AG04450 (cell line): ENCODE measurements at regions not wholly inside any gene's neighbourhood (a gene's known extent, or its start where the extent isn't known, plus 50 kb on each side); places are given as distances from the start of the nearest gene placed in this dataset.

Experiments used
- CTCF ChIA-PET: fragments of 300-600, 350-600 bp; formaldehyde crosslinking; extraction: SDS; loops from one replicate; lab custom pipeline; 2022; ENCODE audit warnings: antibody characterized with exemption, inconsistent platforms; lab: Charles Lee
- POLR2A ChIA-PET: fragments of 350-600 bp; formaldehyde crosslinking; extraction: SDS; loops from one replicate; lab custom pipeline; 2021; ENCODE audit warnings: antibody characterized with exemption, inconsistent platforms; lab: Yijun Ruan, JAX
- DNase-seq: peaks from one replicate; pipeline ENCODE4 v3.0.0-alpha.2; 2011; ENCODE audit warnings: low read depth, low spot score
- H3K27ac ChIP-seq: one replicate; pipeline ENCODE4 v1.5.1; 2012; ENCODE audit warnings: low read depth, low read length, control low read depth
- H3K27me3 ChIP-seq: one replicate; pipeline ENCODE4 v1.6.0; 2012; ENCODE audit warnings: low read length; ENCODE audit not compliant: control insufficient read depth, insufficient read depth
- H3K4me3 ChIP-seq: 2 replicates; pipeline ENCODE4 v1.5.1; 2011; ENCODE audit warnings: mild to moderate bottlenecking, low read depth, low read length, control low read depth
- H3K9me3 ChIP-seq: 2 replicates; pipeline ENCODE4 v1.5.1; 2012; ENCODE audit warnings: low read length; ENCODE audit not compliant: control insufficient read depth, insufficient read depth
- TF ChIP-seq, protein P1 (sequence below): IDR thresholded peaks from 2 replicates; pipeline ENCODE4 v1.5.1; 2011; ENCODE audit warnings: low read depth, low read length, control low read depth, inconsistent platforms

DNA sequence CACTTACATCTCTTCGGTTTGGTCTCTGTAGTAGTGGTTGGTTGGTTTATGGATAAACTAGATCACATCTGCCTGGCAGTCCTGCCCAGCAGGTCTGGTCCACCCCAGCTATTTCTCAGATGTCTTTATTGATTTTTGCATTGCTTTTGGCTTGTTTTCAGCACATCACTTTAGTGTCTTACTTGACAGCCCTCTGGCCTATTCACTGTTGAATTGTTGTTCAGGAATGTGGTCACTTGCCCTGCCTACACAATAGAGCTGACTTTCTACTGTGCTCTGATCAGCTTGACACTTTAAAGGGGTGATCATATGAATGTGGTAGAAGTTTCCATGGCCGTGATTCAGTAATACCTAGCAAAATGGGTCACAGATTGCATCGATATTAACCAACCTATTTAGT, 719.2 kb upstream of the LRRN3 start:
- H3K4me3 ChIP-seq, result no peak overlapping the region
- TF ChIP-seq, protein P1, sequence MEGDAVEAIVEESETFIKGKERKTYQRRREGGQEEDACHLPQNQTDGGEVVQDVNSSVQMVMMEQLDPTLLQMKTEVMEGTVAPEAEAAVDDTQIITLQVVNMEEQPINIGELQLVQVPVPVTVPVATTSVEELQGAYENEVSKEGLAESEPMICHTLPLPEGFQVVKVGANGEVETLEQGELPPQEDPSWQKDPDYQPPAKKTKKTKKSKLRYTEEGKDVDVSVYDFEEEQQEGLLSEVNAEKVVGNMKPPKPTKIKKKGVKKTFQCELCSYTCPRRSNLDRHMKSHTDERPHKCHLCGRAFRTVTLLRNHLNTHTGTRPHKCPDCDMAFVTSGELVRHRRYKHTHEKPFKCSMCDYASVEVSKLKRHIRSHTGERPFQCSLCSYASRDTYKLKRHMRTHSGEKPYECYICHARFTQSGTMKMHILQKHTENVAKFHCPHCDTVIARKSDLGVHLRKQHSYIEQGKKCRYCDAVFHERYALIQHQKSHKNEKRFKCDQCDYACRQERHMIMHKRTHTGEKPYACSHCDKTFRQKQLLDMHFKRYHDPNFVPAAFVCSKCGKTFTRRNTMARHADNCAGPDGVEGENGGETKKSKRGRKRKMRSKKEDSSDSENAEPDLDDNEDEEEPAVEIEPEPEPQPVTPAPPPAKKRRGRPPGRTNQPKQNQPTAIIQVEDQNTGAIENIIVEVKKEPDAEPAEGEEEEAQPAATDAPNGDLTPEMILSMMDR, result no peak
- ChIA-PET POLR2A (no interaction called here), CTCF (no interaction called here)
- H3K27ac ChIP-seq, result no peak overlapping the region
- no peak for DNase-seq
- no peaks in the 10 kb centered on the region for H3K27me3 ChIP-seq
- H3K9me3 ChIP-seq, result no peaks in the 10 kb centered on the region

DNA sequence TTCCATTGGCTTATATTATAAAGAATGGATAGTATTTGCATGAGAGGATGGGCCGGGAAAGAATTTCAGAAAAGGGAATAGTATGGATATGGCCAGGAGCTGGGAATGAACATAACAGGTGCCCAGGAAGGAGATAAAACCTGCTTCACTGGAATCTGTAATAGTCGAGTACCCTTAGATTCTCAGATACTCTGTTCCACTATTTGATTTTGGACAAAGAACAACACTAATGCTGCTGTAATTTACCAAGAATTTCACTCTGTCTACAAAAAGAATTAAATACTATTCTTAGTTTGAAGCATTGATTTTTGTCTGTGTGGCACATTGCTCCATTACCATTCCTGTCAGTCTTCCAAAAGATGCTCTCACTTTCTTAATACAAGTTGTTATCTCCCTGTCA, 718.2 kb upstream of the LRRN3 start:
- CTCF ChIA-PET, result interaction anchor here (0.6 kb wide), 1 partner anchor 92 kb away, joined by 3 read pairs; no protein-coding TSS in a partner anchor
- no peak overlapping the region for H3K4me3 ChIP-seq
- no peaks in the 10 kb centered on the region for H3K27me3 ChIP-seq
- TF ChIP-seq, protein P1, result no peak
- POLR2A ChIA-PET, result no interaction called here
- no peak for DNase-seq
- no peaks in the 10 kb centered on the region for H3K9me3 ChIP-seq
- H3K27ac ChIP-seq, result no peak overlapping the region

DNA sequence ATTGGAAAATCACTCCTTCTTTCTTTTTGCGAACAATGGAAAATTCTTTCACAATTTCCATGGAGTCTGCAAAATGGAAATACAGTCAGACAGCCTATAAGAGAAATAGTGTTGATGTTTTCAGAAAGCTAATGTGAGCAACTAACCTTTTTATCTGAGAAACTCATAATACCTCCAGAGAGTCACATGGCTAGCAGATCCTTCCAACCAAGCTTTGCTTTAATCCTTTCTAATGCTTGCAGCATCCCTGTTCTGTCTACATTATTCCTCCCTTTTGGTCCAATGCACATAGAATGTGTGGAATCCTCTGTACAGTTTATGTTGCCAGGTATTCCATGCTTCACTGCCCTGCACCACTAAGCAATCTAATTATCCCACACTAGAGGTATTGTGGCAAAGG, 717.5 kb upstream of the LRRN3 start:
- no peak overlapping the region for H3K4me3 ChIP-seq
- TF ChIP-seq, protein P1, result no peak
- H3K9me3 ChIP-seq, result no peaks in the 10 kb centered on the region
- no peaks in the 10 kb centered on the region for H3K27me3 ChIP-seq
- H3K27ac ChIP-seq, result peak overlapping the region; percentile 43
- POLR2A ChIA-PET, result interaction anchor here (0.6 to 1.4 kb wide), 2 partner anchors 64 to 196 kb away, joined by 3 read pairs; no protein-coding TSS in a partner anchor
- DNase-seq, result no peak
- CTCF ChIA-PET, result no interaction called here

DNA sequence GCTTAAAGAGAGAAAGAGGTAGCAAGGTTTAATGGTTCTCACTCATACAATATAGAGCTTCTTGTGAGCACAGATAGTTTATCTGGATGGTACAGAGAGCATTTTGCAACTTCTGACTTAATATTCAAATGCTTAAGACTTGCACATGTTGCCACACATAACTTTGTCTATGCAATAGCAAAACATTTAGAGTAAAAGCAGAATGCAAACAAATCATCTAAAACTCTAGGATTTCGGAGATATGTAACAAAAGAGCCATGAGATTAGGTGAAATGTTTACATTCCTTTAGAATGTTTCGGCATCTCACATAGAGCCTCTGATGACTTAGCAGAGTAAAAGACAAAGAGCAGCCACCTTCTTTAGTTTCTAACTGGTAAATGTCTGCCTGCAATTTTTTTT, 717.1 kb upstream of the LRRN3 start:
- Histone ChIP-seq H3K9me3 (no peaks in the 10 kb centered on the region), H3K4me3 (no peak overlapping the region), H3K27me3 (no peaks in the 10 kb centered on the region), H3K27ac (peak overlapping the region; percentile 82)
- DNase-seq, result peak; percentile 39
- CTCF ChIA-PET, result no interaction called here
- POLR2A ChIA-PET, result interaction anchor here (1.4 kb wide), 1 partner anchor 196 kb away, joined by 3 read pairs; no protein-coding TSS in a partner anchor
- TF ChIP-seq, protein P1, result no peak

DNA sequence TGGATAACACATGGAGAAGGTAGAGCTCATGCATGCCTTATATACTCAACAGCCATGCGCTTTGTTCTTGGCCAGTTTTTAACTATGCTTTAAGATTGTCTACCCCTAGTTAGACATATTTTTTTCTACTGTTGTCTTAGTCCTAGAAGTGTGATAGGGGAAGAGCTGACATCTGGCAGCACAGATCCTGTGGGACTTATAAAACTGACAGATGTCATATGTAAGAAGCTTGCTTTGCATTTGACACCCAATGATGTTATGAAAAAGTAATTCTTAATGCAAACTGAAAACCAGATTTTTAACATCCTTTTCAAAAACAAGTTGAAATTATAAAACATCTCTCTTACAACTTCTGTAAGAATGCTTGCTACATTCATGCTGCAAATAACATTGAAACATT, 715.9 kb upstream of the LRRN3 start:
- DNase-seq, result no peak
- TF ChIP-seq, protein P1, result no peak
- Histone ChIP-seq H3K4me3 (no peak overlapping the region), H3K27me3 (no peaks in the 10 kb centered on the region), H3K9me3 (peaks cover 1% of the 10 kb centered on the region; the same call in 1 of the 2 replicates), H3K27ac (no peak overlapping the region)
- POLR2A ChIA-PET, result no interaction called here
- CTCF ChIA-PET, result no interaction called here
